Erythroblast (primary cell): ENCODE measurements at regions not wholly inside any gene's neighbourhood (a gene's known extent, or its start where the extent isn't known, plus 50 kb on each side); places are given as distances from the start of the nearest gene placed in this dataset.
"Not testable (repeated sequence)": the region's sequence is repeated elsewhere in the genome, so short reads cannot be mapped to it uniquely, and the experiment has no call there.

Experiments
- GATA1 ChIP-seq: IDR thresholded peaks from 2 replicates; pipeline ENCODE4 v1.6.1; 2011; ENCODE audit warnings: low read depth, mild to moderate bottlenecking, control low read depth, low read length, moderate library complexity
- POLR2A ChIP-seq: IDR thresholded peaks from 2 replicates; pipeline ENCODE4 v1.6.1; 2011; ENCODE audit warnings: mild to moderate bottlenecking, low read length

- TF ChIP-seq POLR2A, GATA1: not testable (repeated sequence)
These were observed 266.9 kb upstream of the GK2 start for GRCh38 chr4:79674906-79675305.
